CD14-positive monocyte (primary cell): ENCODE measurements at regions not wholly inside any gene's neighbourhood (a gene's known extent, or its start where the extent isn't known, plus 50 kb on each side); places are given as distances from the start of the nearest gene placed in this dataset.

ENCODE experiments used
- DNase-seq, 3 donors: peaks; one replicate each; pipeline ENCODE4 v3.0.0-alpha.2; 2011 to 2022
- H2AFZ ChIP-seq: 2 replicates; pipeline ENCODE4 v1.6.0; 2012; ENCODE audit warnings: mild to moderate bottlenecking, low read depth, low read length, inconsistent platforms; ENCODE audit not compliant: insufficient read depth, poor library complexity, severe bottlenecking
- H3K27ac ChIP-seq, 2 donors: 1 replicate in 1 of 2; 2 replicates in 1 of 2; pipeline ENCODE4 v1.5.1; 2012 to 2013; ENCODE audit warnings: low read length in 2 of 2, control low read depth in 1 of 2, inconsistent platforms in 1 of 2, low read depth in 1 of 2, mild to moderate bottlenecking in 1 of 2
- H3K27me3 ChIP-seq, 2 donors: one replicate each; pipeline versions ENCODE4 v1.6.0 to v1.6.1; 2011 to 2013; ENCODE audit warnings: low read length in 2 of 2; ENCODE audit not compliant: control insufficient read depth in 2 of 2, insufficient read depth in 2 of 2
- H3K36me3 ChIP-seq, 2 donors: replicated peaks in 1 of 2; 1 replicate in 1 of 2; 2 replicates in 1 of 2; pipeline versions ENCODE4 v1.5.1 to v1.6.1; 2012 to 2013; ENCODE audit warnings: low read length in 2 of 2, control low read depth in 1 of 2, inconsistent platforms in 1 of 2, mild to moderate bottlenecking in 1 of 2; ENCODE audit not compliant: insufficient read depth in 2 of 2, control insufficient read depth in 1 of 2
- H3K4me1 ChIP-seq, 2 donors: 1 replicate in 1 of 2; 2 replicates in 1 of 2; pipeline versions ENCODE4 v1.5.1 to v1.6.1; 2012 to 2013; ENCODE audit warnings: low read length in 2 of 2, control low read depth in 1 of 2, inconsistent platforms in 1 of 2, mild to moderate bottlenecking in 1 of 2, moderate library complexity in 1 of 2; ENCODE audit not compliant: insufficient read depth in 2 of 2, control insufficient read depth in 1 of 2
- H3K4me2 ChIP-seq: replicated peaks from 2 replicates; pipeline ENCODE3; 2012; ENCODE audit warnings: low read length, moderate library complexity, mild to moderate bottlenecking; ENCODE audit not compliant: poor library complexity, severe bottlenecking; ENCODE audit errors: extremely low read depth
- H3K4me3 ChIP-seq, 3 experiments: fragments of 200-600 bp in 1 of 3; sonication (generic) in 1 of 3; replicated peaks in 1 of 3; 1 replicate in 2 of 3; 2 replicates in 1 of 3; pipeline ENCODE4 v1.5.1; 2011 to 2013; ENCODE audit warnings: low read length in 3 of 3, mild to moderate bottlenecking in 3 of 3, control low read depth in 2 of 3, low read depth in 2 of 3, inconsistent platforms in 1 of 3, moderate library complexity in 1 of 3
- H3K79me2 ChIP-seq: 2 replicates; pipeline ENCODE4 v1.6.0; 2012; ENCODE audit warnings: mild to moderate bottlenecking, control low read depth, inconsistent platforms, low read length, moderate library complexity; ENCODE audit not compliant: insufficient read depth
- H3K9ac ChIP-seq: 2 replicates; pipeline ENCODE4 v1.6.0; 2017; ENCODE audit warnings: low read length, mild to moderate bottlenecking; ENCODE audit not compliant: insufficient read depth, poor library complexity, severe bottlenecking
- H3K9me3 ChIP-seq, 2 donors: replicated peaks in 1 of 2; 1 replicate in 1 of 2; 2 replicates in 1 of 2; pipeline versions ENCODE4 v1.5.1 to v1.6.1; 2012 to 2013; ENCODE audit warnings: low read length in 2 of 2, control low read depth in 1 of 2; ENCODE audit not compliant: control insufficient read depth in 1 of 2, insufficient read depth in 1 of 2
- H4K20me1 ChIP-seq: 2 replicates; pipeline ENCODE4 v1.6.0; 2012; ENCODE audit warnings: mild to moderate bottlenecking, low read length, control low read depth, moderate library complexity; ENCODE audit not compliant: insufficient read depth
- H3K27ac Mint-ChIP-seq, 7 donors: one replicate each; pipeline ENCODE4 v1.8.0; 2020; ENCODE audit warnings: mild to moderate bottlenecking in 7 of 7, mixed read lengths in 7 of 7, moderate library complexity in 6 of 7, inconsistent platforms in 2 of 7
- H3K27me3 Mint-ChIP-seq, 3 donors: one replicate each; pipeline ENCODE4 v1.8.0; 2021 to 2022; ENCODE audit warnings: low read depth in 3 of 3, mild to moderate bottlenecking in 3 of 3, mixed read lengths in 3 of 3, moderate library complexity in 3 of 3, inconsistent platforms in 1 of 3
- H3K36me3 Mint-ChIP-seq, 2 donors: one replicate each; pipeline ENCODE4 v1.8.0; 2020; ENCODE audit warnings: mixed read lengths in 2 of 2, inconsistent platforms in 1 of 2, mild to moderate bottlenecking in 1 of 2
- H3K4me1 Mint-ChIP-seq: one replicate; pipeline ENCODE4 v1.8.0; 2020; ENCODE audit warnings: mild to moderate bottlenecking, mixed read lengths
- H3K4me3 Mint-ChIP-seq, 2 donors: one replicate each; pipeline ENCODE4 v1.8.0; 2020; ENCODE audit warnings: mild to moderate bottlenecking in 2 of 2, mixed read lengths in 2 of 2, moderate library complexity in 1 of 2
- H3K9me3 Mint-ChIP-seq, 7 donors: one replicate each; pipeline ENCODE4 v1.8.0; 2020 to 2022; ENCODE audit warnings: mixed read lengths in 7 of 7, mild to moderate bottlenecking in 6 of 7, moderate library complexity in 6 of 7, inconsistent platforms in 2 of 7
- CTCF ChIP-seq: fragments of 200-600 bp; IDR thresholded peaks from one replicate; pipeline ENCODE4 v1.8.0; 2022; ENCODE audit warnings: antibody characterized with exemption, mild to moderate bottlenecking
- WGBS: methylation state at CpG from one replicate; pipeline ENCODE4 v1.1.5; 2013; ENCODE audit warnings: missing lambda C conversion rate; ENCODE audit not compliant: insufficient coverage; 5-methylcytosine and 5-hydroxymethylcytosine counted together
- intact Hi-C, 2 donors: fragments of 100-400 bp; cut with micrococcal nuclease; formaldehyde crosslinking; loops; one replicate each; pipeline versions ENCODE4 v1.15.0 to v1.15.1; 2023

GRCh38 chr14:34361504-34362011 is 100.5 kb downstream of the SPTSSA start:
- H3K9me3 Mint-ChIP-seq = peaks cover 0 to 7% (median 0%) of the 10 kb centered on the region in 7 donors
- peak overlapping the region in 1 of 2 donors; percentile 44 for H3K27ac ChIP-seq
- DNase-seq = no peak
- H4K20me1 ChIP-seq = no peaks in the 10 kb centered on the region
- H3K4me1 ChIP-seq = peaks cover 52 to 53% of the 10 kb centered on the region in 2 donors
- H3K9ac ChIP-seq = no peak overlapping the region
- no peaks in the 10 kb centered on the region for H3K79me2 ChIP-seq
- H3K4me3 Mint-ChIP-seq = no peak overlapping the region
- peak overlapping the region in 4 of 7 donors; percentile 49 to 82 (median 64) for H3K27ac Mint-ChIP-seq
- no peaks in the 10 kb centered on the region for H3K9me3 ChIP-seq
- no CpG with 5 or more reads among the region's 2 CpGs for WGBS
- H3K27me3 Mint-ChIP-seq = no peaks in the 10 kb centered on the region
- H3K4me1 Mint-ChIP-seq = peaks cover 53% of the 10 kb centered on the region
- H3K27me3 ChIP-seq = no peaks in the 10 kb centered on the region
- peak overlapping the region; percentile 25 for H2AFZ ChIP-seq
- no peaks in the 10 kb centered on the region for H3K36me3 Mint-ChIP-seq
- H3K4me3 ChIP-seq = no peak overlapping the region
- H3K4me2 ChIP-seq = no peak overlapping the region
- no peak for TF ChIP-seq CTCF
- no peaks in the 10 kb centered on the region for H3K36me3 ChIP-seq
- intact Hi-C loops = loop anchor here in 1 of 2 donors (5.0 kb wide), 1 partner anchor 101 kb away; the partner anchor contains the start of gene SPTSSA

GRCh38 chr14:34359420-34360117 is 102.5 kb downstream of the SPTSSA start:
- peaks cover 0 to 7% (median 0%) of the 10 kb centered on the region in 7 donors for H3K9me3 Mint-ChIP-seq
- H3K4me2 ChIP-seq = no peak overlapping the region
- DNase-seq = no peak
- H3K36me3 Mint-ChIP-seq = no peaks in the 10 kb centered on the region
- no peak overlapping the region for H3K4me3 Mint-ChIP-seq
- no peak overlapping the region for H3K27ac ChIP-seq
- no peak overlapping the region for H3K9ac ChIP-seq
- no peak for TF ChIP-seq CTCF
- WGBS = 50% methylated on average over 2 of the region's 6 CpGs
- no peaks in the 10 kb centered on the region for H3K36me3 ChIP-seq
- no peaks in the 10 kb centered on the region for H3K27me3 ChIP-seq
- H3K4me1 Mint-ChIP-seq = peaks cover 55% of the 10 kb centered on the region
- H3K9me3 ChIP-seq = no peaks in the 10 kb centered on the region
- no peak overlapping the region for H3K4me3 ChIP-seq
- no peak overlapping the region for H2AFZ ChIP-seq
- H3K27me3 Mint-ChIP-seq = peaks cover 0 to 2% (median 0%) of the 10 kb centered on the region in 3 donors
- peaks cover 50 to 52% of the 10 kb centered on the region in 2 donors for H3K4me1 ChIP-seq
- no peaks in the 10 kb centered on the region for H4K20me1 ChIP-seq
- no peaks in the 10 kb centered on the region for H3K79me2 ChIP-seq
- no peak overlapping the region for H3K27ac Mint-ChIP-seq
- intact Hi-C loops = loop anchor here in 1 of 2 donors (5.0 kb wide), 1 partner anchor 103 kb away; the partner anchor contains the start of gene SPTSSA
